T-helper 1 cell treated with Interleukin-12 subunit alpha and Interleukin-12 subunit beta and Interleukin-4 antibody, amounts not matched to agents 30 μg/mL and 1 μg/mL, for 36 hours (primary cell): ENCODE measurements at regions not wholly inside any gene's neighbourhood (a gene's known extent, or its start where the extent isn't known, plus 50 kb on each side); places are given as distances from the start of the nearest gene placed in this dataset.

Source experiments
- H3K27ac Mint-ChIP-seq: one replicate; pipeline ENCODE4 v1.8.0; 2021; ENCODE audit warnings: mild to moderate bottlenecking, mixed read lengths
- H3K27me3 Mint-ChIP-seq: one replicate; pipeline ENCODE4 v1.8.0; 2021; ENCODE audit warnings: low read depth, mixed read lengths
- H3K36me3 Mint-ChIP-seq: one replicate; pipeline ENCODE4 v1.8.0; 2021; ENCODE audit warnings: low read depth, mixed read lengths
- H3K4me1 Mint-ChIP-seq: one replicate; pipeline ENCODE4 v1.8.0; 2021; ENCODE audit warnings: low read depth, mixed read lengths
- H3K4me3 Mint-ChIP-seq: one replicate; pipeline ENCODE4 v1.8.0; 2021; ENCODE audit warnings: mild to moderate bottlenecking, moderate library complexity, mixed read lengths
- H3K9me3 Mint-ChIP-seq: one replicate; pipeline ENCODE4 v1.8.0; 2021; ENCODE audit warnings: mixed read lengths

DNA sequence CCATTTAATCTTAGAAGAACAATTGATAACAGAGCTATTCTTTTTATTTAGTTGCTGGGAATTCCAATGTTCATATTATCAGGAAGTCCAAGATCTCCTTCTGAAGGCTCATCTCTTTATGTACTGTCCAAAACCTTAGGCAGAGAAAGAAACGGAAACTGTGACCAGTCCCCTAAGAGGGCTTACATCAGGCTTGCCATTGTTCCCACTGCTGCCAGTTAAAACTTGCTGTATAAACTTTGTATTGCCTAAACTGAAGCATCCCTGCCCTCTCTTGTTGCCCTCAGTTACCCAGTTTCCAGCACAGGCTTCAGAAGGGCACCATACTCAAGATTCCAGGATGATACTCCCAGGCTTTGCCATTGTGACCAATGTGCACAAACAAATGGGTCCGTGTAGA lies 435.2 kb upstream of the NAALADL2 start:
- no peaks in the 10 kb centered on the region for H3K9me3 Mint-ChIP-seq
- H3K4me1 Mint-ChIP-seq, result no peaks in the 10 kb centered on the region
- H3K27me3 Mint-ChIP-seq, result no peaks in the 10 kb centered on the region
- no peaks in the 10 kb centered on the region for H3K36me3 Mint-ChIP-seq
- H3K4me3 Mint-ChIP-seq, result no peak overlapping the region
- no peak overlapping the region for H3K27ac Mint-ChIP-seq

DNA sequence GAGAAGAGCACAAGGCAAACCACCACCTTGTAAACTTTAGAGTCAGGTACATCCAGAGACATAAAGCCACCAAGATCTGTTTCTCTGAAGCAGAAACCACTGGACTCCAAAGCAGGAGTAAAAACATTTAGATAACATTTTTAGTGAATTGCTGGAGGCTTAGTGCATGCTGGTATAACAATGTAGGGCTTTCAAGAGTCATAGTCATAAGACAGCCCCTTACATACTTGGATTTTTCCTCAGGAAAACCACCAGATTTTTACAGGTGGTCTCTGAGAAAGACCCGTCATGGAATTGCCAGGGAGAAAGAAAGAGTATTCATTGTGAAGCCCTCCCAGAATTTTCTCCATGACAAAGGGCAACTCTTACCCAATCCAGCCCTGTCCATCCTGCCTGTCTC lies 434.5 kb upstream of the NAALADL2 start:
- Mint-ChIP-seq H3K4me1 (no peaks in the 10 kb centered on the region), H3K27ac (no peak overlapping the region), H3K27me3 (no peaks in the 10 kb centered on the region), H3K4me3 (no peak overlapping the region), H3K9me3 (no peaks in the 10 kb centered on the region), H3K36me3 (no peaks in the 10 kb centered on the region)

DNA sequence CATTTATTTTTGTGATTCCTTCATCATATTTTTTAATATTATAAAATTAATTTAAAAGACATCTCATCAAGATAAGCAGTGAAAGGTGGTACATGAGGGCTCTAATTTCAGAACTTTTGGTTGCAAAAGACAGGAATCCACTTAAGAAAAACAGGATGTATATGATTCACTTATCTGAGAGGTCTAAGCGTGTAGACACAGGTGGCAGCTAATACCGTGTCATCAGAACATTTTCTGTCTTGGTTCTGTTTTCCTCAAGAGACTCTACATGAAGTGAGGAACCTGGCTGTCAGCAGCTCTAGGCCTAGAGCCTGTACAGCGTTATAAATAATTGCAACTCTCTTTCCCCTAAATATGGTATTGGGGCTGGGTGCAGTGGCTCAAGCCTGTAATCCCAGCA lies 433.7 kb upstream of the NAALADL2 start:
- Mint-ChIP-seq H3K27me3 (no peaks in the 10 kb centered on the region), H3K27ac (no peak overlapping the region), H3K4me3 (no peak overlapping the region), H3K4me1 (no peaks in the 10 kb centered on the region), H3K36me3 (no peaks in the 10 kb centered on the region), H3K9me3 (no peaks in the 10 kb centered on the region)

GRCh38 chr3:174430986-174431385 lies 428.1 kb upstream of the NAALADL2 start:
- Mint-ChIP-seq H3K36me3 (no peaks in the 10 kb centered on the region), H3K27me3 (peaks cover 5% of the 10 kb centered on the region)

DNA sequence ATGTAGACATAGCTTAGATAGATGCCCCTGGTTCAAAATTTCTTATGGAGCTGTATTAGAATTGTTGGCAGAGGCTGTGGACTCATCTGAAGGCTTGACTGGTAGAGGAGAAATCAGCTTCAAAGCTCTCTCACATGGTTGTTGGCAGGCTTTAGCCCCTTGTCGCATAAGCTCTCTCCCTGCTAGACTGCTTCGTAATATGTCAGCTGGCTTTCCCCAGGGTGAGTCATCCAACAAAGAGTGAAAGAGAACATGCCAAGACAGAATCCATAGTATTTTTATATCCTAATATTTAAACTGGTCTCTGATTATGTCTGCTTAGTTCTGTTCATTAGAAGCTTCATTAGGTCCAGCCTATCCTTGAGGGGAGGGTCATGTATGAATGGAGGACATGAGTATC lies 427.4 kb upstream of the NAALADL2 start:
- H3K4me1 Mint-ChIP-seq, result no peaks in the 10 kb centered on the region
- H3K27ac Mint-ChIP-seq, result no peak overlapping the region
- no peak overlapping the region for H3K4me3 Mint-ChIP-seq
- no peaks in the 10 kb centered on the region for H3K9me3 Mint-ChIP-seq
- H3K27me3 Mint-ChIP-seq, result peaks cover 5% of the 10 kb centered on the region
- no peaks in the 10 kb centered on the region for H3K36me3 Mint-ChIP-seq

More at GRCh38 chr3:174430986-174431385, 428.1 kb upstream of the NAALADL2 start:
- Mint-ChIP-seq H3K9me3 (no peaks in the 10 kb centered on the region), H3K4me3 (no peak overlapping the region), H3K4me1 (no peaks in the 10 kb centered on the region), H3K27ac (no peak overlapping the region)

GRCh38 chr3:174436367-174436766 lies 422.8 kb upstream of the NAALADL2 start:
- Mint-ChIP-seq H3K4me3 (no peak overlapping the region), H3K27me3 (peaks cover 25% of the 10 kb centered on the region), H3K4me1 (peaks cover 4% of the 10 kb centered on the region), H3K36me3 (no peaks in the 10 kb centered on the region), H3K27ac (no peak overlapping the region), H3K9me3 (no peaks in the 10 kb centered on the region)

- Mint-ChIP-seq H3K36me3 (no peaks in the 10 kb centered on the region), H3K9me3 (no peaks in the 10 kb centered on the region), H3K4me1 (peaks cover 10% of the 10 kb centered on the region), H3K27me3 (peaks cover 33% of the 10 kb centered on the region), H3K27ac (no peak overlapping the region), H3K4me3 (no peak overlapping the region)
Observed at GRCh38 chr3:174438501-174439145, 420.5 kb upstream of the NAALADL2 start.

DNA sequence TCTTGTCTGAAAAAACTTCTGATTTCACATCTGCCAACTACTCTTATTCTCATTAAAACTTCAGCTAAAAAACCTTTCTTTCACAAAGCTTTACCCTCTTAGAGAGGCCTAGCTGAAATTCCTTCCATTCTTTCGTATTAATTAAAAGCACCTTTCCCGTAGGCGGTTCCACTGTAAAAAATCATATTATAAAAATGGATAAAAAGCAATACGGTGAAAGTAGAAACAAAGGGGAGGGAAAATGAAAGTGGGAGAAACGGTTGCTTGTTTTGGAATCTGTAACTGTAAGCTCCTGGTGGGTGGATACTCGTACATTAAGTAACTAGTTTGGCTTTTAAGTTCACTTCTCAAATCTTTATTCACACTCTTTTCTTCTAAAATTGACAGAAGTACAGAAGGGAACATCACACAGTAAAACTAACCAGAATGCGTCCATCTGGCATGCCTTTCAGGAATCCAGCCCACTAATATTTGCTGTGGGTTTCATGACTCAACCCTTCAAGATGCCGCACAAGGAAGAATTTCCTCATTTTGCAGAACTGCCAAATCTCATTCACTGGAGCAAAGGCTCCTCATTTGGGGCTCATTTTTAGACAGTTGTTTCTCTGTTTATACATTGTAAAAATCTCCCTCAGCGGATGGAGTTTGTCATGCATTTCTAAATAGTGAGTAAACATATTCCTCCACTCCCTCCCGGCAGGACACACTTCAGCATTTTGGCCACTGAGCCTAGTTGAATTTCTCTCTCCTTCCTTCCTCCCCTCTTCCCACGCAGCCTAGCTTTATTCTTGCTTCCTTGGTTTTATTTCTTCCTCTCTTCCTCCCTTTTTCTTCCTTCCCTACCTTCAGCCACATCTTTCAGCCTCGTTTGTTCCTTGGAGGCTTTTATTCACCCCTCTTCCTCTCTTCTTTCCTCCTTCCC lies 419.5 kb upstream of the NAALADL2 start:
- Mint-ChIP-seq H3K4me3 (peak overlapping the region; percentile 32), H3K27ac (no peak overlapping the region), H3K4me1 (peaks cover 10% of the 10 kb centered on the region)

DNA sequence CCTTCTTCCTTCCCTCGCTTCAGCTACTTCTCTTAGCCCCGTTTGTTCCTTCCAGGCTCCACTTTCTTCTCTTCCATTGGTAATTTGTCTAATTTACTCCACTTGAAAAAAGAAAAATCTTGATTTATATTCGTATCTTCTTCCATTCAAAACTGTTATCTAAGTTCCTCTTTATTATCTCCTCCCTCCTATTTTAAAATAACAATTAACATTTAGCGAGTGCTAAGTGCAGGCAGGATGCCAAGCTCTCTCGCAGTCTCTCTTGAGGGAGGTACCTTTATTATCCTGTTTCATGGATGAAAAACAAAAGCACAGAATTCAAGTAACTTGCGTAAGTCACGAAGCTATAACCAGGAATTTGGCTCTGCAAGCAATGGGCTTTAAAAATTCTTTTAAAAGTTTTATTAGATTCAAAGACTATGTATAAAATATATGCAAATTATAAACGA lies 418.9 kb upstream of the NAALADL2 start:
- no peak overlapping the region for H3K4me3 Mint-ChIP-seq
- H3K27me3 Mint-ChIP-seq, result peaks cover 28% of the 10 kb centered on the region
- H3K4me1 Mint-ChIP-seq, result peaks cover 10% of the 10 kb centered on the region
- no peaks in the 10 kb centered on the region for H3K9me3 Mint-ChIP-seq
- no peaks in the 10 kb centered on the region for H3K36me3 Mint-ChIP-seq
- no peak overlapping the region for H3K27ac Mint-ChIP-seq

More for the DNA sequence above, 419.5 kb upstream of the NAALADL2 start:
- Mint-ChIP-seq H3K36me3 (no peaks in the 10 kb centered on the region), H3K27me3 (peaks cover 28% of the 10 kb centered on the region), H3K9me3 (no peaks in the 10 kb centered on the region)

DNA sequence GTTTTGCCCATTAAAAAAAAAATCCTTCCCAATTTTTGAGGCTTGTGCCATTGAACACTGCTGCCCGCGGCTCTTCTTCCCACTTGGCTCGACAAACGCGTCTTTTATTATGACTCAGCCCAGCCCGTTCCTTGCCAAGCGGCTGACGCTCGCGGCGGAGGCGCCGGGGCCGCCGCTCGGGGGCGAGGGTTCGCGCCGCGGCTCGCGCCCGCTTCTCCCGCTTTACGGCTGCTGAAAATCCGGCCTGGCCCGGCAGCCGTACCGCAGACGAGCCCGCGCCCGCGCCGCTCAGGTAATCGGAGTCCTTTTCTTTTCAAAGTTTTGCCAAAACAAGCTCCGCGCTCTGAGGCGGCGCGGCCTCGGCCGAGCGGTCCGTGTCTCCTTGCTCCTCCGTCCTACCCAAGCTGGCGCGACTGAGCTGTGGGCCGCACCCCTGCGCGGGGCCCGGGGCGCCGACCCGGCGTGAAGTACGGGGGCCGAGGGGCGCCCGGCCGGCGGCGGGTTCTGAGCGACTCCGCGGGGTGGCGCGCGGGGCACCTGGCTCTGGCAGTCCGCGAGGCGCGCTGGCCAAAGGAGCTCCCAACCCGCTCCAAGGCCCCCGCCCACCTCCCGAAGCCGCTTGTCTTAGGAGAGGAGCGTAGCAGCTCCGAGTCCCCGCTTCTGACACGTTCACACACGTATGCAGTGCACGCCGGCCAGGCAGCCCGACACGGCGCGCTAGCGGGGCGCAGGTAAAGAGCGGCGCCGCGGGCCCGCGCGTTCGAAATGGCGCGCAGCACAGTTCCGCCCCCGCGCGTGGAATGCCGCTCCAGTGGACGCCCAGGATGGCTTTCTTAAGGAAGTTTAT lies 418.2 kb upstream of the NAALADL2 start:
- no peak overlapping the region for H3K27ac Mint-ChIP-seq
- H3K4me3 Mint-ChIP-seq, result peak overlapping the region; percentile 87
- H3K9me3 Mint-ChIP-seq, result no peaks in the 10 kb centered on the region
- H3K36me3 Mint-ChIP-seq, result no peaks in the 10 kb centered on the region
- peaks cover 10% of the 10 kb centered on the region for H3K4me1 Mint-ChIP-seq
- H3K27me3 Mint-ChIP-seq, result peaks cover 28% of the 10 kb centered on the region

DNA sequence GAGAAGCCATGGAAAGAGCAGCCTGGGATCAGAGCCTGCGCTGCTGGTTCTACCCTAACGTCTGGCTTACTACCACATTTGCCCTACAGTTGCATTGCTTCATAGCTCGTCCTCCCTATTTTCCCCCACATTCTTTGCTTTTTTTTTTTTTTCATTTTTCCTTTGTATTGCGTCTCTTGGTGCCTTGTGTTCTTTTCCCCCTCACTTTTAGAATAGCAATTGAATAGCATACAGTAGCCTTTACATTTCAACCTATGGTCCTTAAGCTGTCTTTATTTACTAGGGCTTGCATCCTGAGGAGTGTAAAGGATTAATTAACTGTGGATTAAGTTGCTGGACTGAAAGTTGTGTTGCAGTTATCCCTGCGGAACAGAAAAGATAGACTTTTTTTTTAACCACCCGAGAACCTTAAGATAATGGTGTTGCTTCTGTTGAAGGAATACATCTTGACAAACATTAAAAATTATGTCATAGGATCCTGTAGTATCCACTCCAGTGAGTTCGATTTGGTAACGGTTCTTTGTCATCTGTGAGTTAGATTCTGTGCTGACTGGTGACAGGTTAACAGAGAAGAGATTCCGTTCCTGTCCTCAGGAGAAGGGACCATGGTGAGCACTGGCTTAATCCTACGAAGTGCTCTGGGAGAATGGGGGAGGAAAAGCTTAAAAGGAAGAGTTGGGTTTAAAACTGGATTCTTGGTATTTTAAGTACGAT lies 417.4 kb upstream of the NAALADL2 start:
- Mint-ChIP-seq H3K4me1 (peaks cover 10% of the 10 kb centered on the region), H3K9me3 (no peaks in the 10 kb centered on the region), H3K36me3 (no peaks in the 10 kb centered on the region), H3K27ac (no peak overlapping the region), H3K4me3 (peak overlapping the region; percentile 87), H3K27me3 (peaks cover 28% of the 10 kb centered on the region)

DNA sequence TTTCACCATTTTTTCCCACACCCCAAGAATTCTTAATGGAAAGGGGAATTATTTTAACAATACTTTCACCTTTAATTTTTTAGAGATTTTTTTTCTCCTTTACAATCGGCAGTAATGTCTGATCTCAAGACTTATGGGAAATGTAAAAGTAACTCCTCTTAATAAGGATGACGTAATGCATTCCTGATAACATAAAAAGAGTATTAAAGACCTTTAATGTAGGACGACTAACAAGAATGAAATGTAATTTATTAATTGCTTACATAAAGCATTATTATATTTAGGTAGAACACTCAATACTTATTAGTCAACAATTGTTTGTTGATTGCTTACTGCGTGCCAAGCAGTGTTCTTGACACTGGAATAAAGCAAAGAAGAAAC lies 416.8 kb upstream of the NAALADL2 start:
- H3K27me3 Mint-ChIP-seq, result peaks cover 28% of the 10 kb centered on the region
- H3K27ac Mint-ChIP-seq, result no peak overlapping the region
- H3K36me3 Mint-ChIP-seq, result no peaks in the 10 kb centered on the region
- no peaks in the 10 kb centered on the region for H3K9me3 Mint-ChIP-seq
- H3K4me1 Mint-ChIP-seq, result peaks cover 10% of the 10 kb centered on the region
- H3K4me3 Mint-ChIP-seq, result no peak overlapping the region

GRCh38 chr3:174444391-174444790 lies 414.7 kb upstream of the NAALADL2 start:
- Mint-ChIP-seq H3K9me3 (peaks cover 6% of the 10 kb centered on the region), H3K4me3 (no peak overlapping the region), H3K27ac (no peak overlapping the region), H3K27me3 (peaks cover 21% of the 10 kb centered on the region), H3K36me3 (no peaks in the 10 kb centered on the region), H3K4me1 (peaks cover 10% of the 10 kb centered on the region)

GRCh38 chr3:174457758-174458157 lies 401.4 kb upstream of the NAALADL2 start:
- Mint-ChIP-seq H3K36me3 (no peaks in the 10 kb centered on the region), H3K9me3 (no peaks in the 10 kb centered on the region), H3K27ac (no peak overlapping the region), H3K4me3 (no peak overlapping the region), H3K4me1 (no peaks in the 10 kb centered on the region), H3K27me3 (no peaks in the 10 kb centered on the region)
